HEK293T (cell line): ENCODE measurements at regions not wholly inside any gene's neighbourhood (a gene's known extent, or its start where the extent isn't known, plus 50 kb on each side); places are given as distances from the start of the nearest gene placed in this dataset.
"Not testable (repeated sequence)": the region's sequence is repeated elsewhere in the genome, so short reads cannot be mapped to it uniquely, and the experiment has no call there.

ENCODE experiments used
- CTCF ChIA-PET: fragments of 350-600 bp; formaldehyde crosslinking; extraction: SDS; loops from one replicate; lab custom pipeline; 2021; ENCODE audit warnings: antibody characterized with exemption, inconsistent platforms; lab: Yijun Ruan, JAX
- POLR2A ChIA-PET: fragments of 350-600 bp; formaldehyde crosslinking; extraction: SDS; loops from one replicate; lab custom pipeline; 2020; ENCODE audit warnings: antibody characterized with exemption, inconsistent platforms; lab: Yijun Ruan, JAX
- DNase-seq: peaks from one replicate; pipeline ENCODE4 v3.0.0; 2012; ENCODE audit warnings: mixed read lengths; ENCODE audit errors: extremely low spot score
- ARNT ChIP-seq: fragments of 450-650 bp; IDR thresholded peaks from 2 replicates; pipeline ENCODE4 v1.6.1; 2017; ENCODE audit warnings: mild to moderate bottlenecking
- BHLHE40 ChIP-seq: fragments of 450-650 bp; IDR thresholded peaks from 2 replicates; pipeline ENCODE4 v1.6.1; 2016; ENCODE audit warnings: mild to moderate bottlenecking, moderate library complexity, borderline replicate concordance
- CTBP1 ChIP-seq: fragments of 450-650 bp; IDR thresholded peaks from 2 replicates; pipeline ENCODE4 v1.6.1; 2016; ENCODE audit warnings: borderline replicate concordance
- ELF4 ChIP-seq: fragments of 450-650 bp; IDR thresholded peaks from 2 replicates; pipeline ENCODE4 v1.6.1; 2017; ENCODE audit warnings: antibody characterized with exemption
- FOXA1 ChIP-seq: fragments of 450-650 bp; IDR thresholded peaks from 2 replicates; pipeline ENCODE4 v1.6.1; 2016; ENCODE audit warnings: mild to moderate bottlenecking
- FOXK2 ChIP-seq: fragments of 450-650 bp; IDR thresholded peaks from 2 replicates; pipeline ENCODE4 v1.6.1; 2016; ENCODE audit warnings: mild to moderate bottlenecking
- FOXM1 ChIP-seq: fragments of 450-650 bp; IDR thresholded peaks from 2 replicates; pipeline ENCODE4 v1.6.1; 2017; ENCODE audit warnings: mild to moderate bottlenecking, borderline replicate concordance
- HDGF ChIP-seq: fragments of 450-650 bp; IDR thresholded peaks from 2 replicates; pipeline ENCODE4 v1.6.1; 2017; ENCODE audit warnings: antibody characterized with exemption, borderline replicate concordance
- L3MBTL2 ChIP-seq: fragments of 450-650 bp; conservative IDR thresholded peaks from 2 replicates; pipeline ENCODE4 v1.6.1; 2016; ENCODE audit warnings: mild to moderate bottlenecking
- LEF1 ChIP-seq: fragments of 450-650 bp; IDR thresholded peaks from 2 replicates; pipeline ENCODE4 v1.6.1; 2017; ENCODE audit warnings: mild to moderate bottlenecking, borderline replicate concordance
- NFRKB ChIP-seq: fragments of 450-650 bp; IDR thresholded peaks from 2 replicates; pipeline ENCODE4 v1.6.1; 2016; ENCODE audit warnings: mild to moderate bottlenecking, moderate library complexity
- SP1 ChIP-seq: fragments of 450-650 bp; IDR thresholded peaks from 2 replicates; pipeline ENCODE4 v1.6.1; 2017
- SUZ12 ChIP-seq: fragments of 450-650 bp; IDR thresholded peaks from 2 replicates; pipeline ENCODE4 v1.6.1; 2016; ENCODE audit warnings: mild to moderate bottlenecking
- TARDBP ChIP-seq: fragments of 450-650 bp; IDR thresholded peaks from 2 replicates; pipeline ENCODE4 v1.6.1; 2016
- ZNF384 ChIP-seq: fragments of 450-650 bp; IDR thresholded peaks from 2 replicates; pipeline ENCODE4 v1.6.1; 2016
- TF ChIP-seq, protein P1 (sequence below): fragments of 450-650 bp; IDR thresholded peaks from 2 replicates; pipeline ENCODE4 v1.6.1; 2016

DNA sequence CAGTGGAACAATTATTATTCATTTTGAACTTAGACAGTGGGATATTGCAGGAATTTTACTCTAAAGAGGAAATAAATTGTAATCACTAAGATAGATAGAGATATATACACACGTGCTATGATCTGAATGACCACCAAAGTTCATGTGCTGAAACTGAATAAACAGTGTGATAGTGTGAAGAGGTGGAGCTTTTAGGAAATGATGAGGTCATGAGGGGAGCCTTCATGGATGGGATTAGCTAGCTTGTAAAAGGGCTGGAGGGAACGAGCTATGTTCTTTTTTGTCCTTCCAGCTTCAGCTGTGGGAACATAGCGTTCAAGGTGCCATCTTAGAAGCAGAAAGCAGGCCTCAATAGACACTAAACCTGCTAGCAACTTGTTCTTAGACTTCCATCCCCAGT is 191.5 kb upstream of the LRIG3 start:
- CTCF ChIA-PET, result no interaction called here
- DNase-seq, result no peak
- TF ChIP-seq FOXM1 (no peak), SUZ12 (no peak), HDGF (no peak), ARNT (no peak), ZNF384 (no peak), FOXK2 (no peak), L3MBTL2 (no peak), FOXA1 (no peak), ELF4 (no peak), SP1 (no peak), TARDBP (no peak), BHLHE40 (no peak), CTBP1 (no peak), NFRKB (no peak), LEF1 (no peak)
- TF ChIP-seq, protein P1, sequence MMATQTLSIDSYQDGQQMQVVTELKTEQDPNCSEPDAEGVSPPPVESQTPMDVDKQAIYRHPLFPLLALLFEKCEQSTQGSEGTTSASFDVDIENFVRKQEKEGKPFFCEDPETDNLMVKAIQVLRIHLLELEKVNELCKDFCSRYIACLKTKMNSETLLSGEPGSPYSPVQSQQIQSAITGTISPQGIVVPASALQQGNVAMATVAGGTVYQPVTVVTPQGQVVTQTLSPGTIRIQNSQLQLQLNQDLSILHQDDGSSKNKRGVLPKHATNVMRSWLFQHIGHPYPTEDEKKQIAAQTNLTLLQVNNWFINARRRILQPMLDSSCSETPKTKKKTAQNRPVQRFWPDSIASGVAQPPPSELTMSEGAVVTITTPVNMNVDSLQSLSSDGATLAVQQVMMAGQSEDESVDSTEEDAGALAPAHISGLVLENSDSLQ, result no peak
- POLR2A ChIA-PET, result no interaction called here

DNA sequence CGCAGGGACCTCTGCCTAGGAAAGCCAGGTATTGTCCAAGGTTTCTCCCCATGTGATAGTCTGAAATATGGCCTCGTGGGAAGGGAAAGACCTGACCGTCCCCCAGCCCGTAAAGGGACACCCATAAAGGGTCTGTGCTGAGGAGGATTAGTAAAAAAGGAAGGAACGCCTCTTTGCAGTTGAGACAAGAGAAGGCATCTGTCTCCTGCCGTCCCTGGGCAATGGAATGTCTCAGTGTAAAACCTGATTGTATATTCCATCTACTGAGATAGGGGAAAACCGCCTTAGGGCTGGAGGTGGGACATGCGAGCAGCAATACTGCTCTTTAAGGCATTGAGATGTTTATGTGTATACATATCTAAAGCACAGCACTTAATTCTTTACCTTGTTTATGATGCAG is 188.2 kb upstream of the LRIG3 start:
- CTCF ChIA-PET, DNase-seq, POLR2A ChIA-PET: not testable (repeated sequence)

DNA sequence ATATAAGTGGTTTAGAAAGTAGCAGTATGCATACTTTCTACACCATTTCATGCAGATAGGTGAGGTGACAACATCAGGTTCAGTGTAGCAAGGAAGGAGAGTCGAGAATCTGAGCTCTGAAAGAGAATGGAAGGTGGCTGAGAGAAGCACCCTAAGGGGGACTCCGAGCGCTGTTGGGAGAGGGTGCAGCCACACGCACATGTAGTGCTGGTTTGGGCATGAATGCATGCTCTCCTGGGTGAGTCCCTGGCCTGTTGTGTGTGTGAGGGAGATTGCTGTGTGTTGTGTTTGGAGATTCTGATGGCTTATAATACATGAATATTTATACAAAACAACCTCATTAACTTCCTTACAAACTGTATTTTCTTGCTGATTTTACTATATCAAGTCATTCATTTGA is 180.3 kb upstream of the LRIG3 start:
- POLR2A ChIA-PET, result no interaction called here
- TF ChIP-seq HDGF, result no peak
- no peak for TF ChIP-seq LEF1
- no peak for TF ChIP-seq TARDBP
- TF ChIP-seq ELF4, result no peak
- no peak for TF ChIP-seq CTBP1
- no peak for TF ChIP-seq ZNF384
- TF ChIP-seq FOXK2, result no peak
- no peak for TF ChIP-seq FOXM1
- TF ChIP-seq SUZ12, result no peak
- no peak for TF ChIP-seq NFRKB
- no peak for TF ChIP-seq ARNT
- no peak for DNase-seq
- CTCF ChIA-PET, result interaction anchor here (0.7 to 1.1 kb wide), 2 partner anchors 11 to 144 kb away, joined by 3 to 4 read pairs; no protein-coding TSS in a partner anchor

DNA sequence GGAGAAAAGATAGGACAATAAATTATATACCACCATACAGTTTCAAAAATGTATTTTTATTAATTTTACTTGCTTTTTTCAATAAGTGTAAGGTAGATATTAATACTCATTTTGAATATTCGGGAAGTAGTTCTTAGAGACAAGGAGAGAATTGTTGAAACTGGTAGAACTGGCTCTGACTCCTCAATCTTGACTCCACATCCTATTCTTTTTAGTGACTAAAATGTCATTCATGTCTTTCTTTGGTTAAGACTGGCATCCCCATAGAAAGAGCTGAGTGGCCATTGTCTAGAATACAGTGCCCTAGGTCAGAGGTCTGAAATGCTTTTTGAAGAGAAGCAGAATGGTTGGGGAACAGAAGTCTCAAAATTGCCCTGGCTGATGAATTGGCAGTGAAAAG is 177.6 kb upstream of the LRIG3 start:
- no peak for TF ChIP-seq LEF1
- TF ChIP-seq FOXM1, result no peak
- TF ChIP-seq FOXA1, result no peak
- no peak for TF ChIP-seq L3MBTL2
- no peak for TF ChIP-seq NFRKB
- TF ChIP-seq CTBP1, result no peak
- no peak for TF ChIP-seq TARDBP
- no peak for TF ChIP-seq SP1
- no peak for TF ChIP-seq BHLHE40
- TF ChIP-seq ARNT, result no peak
- DNase-seq, result no peak
- ChIA-PET POLR2A (no interaction called here), CTCF (no interaction called here)

DNA sequence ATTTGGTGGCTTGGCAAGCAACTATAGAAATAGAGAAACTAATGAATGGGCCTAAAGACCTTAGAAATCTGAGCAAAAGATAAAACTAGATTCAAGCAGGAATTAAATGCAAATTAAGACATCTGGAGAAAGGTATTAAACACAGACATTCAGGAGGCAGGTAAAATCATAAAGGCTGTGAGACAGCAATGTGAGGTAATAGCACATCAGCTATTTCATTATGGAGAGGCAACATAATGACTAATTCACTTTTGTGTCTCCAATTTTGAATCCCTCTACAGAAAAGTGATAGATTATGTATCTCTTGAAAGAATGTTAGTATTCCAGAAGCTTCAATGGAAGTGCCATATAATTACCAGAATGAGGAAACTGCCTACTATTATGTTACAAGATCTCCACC is 175.9 kb upstream of the LRIG3 start:
- POLR2A ChIA-PET, result no interaction called here
- CTCF ChIA-PET, result no interaction called here
- no peak for DNase-seq
- no peak for TF ChIP-seq NFRKB
- no peak for TF ChIP-seq SP1
- no peak for TF ChIP-seq HDGF
- no peak for TF ChIP-seq LEF1
- TF ChIP-seq FOXK2, result no peak
- no peak for TF ChIP-seq ELF4
- no peak for TF ChIP-seq ARNT
- TF ChIP-seq TARDBP, result no peak
- no peak for TF ChIP-seq FOXA1
- TF ChIP-seq, protein P1, result no peak
- TF ChIP-seq BHLHE40, result no peak
- no peak for TF ChIP-seq L3MBTL2
- TF ChIP-seq ZNF384, result no peak
- no peak for TF ChIP-seq SUZ12

DNA sequence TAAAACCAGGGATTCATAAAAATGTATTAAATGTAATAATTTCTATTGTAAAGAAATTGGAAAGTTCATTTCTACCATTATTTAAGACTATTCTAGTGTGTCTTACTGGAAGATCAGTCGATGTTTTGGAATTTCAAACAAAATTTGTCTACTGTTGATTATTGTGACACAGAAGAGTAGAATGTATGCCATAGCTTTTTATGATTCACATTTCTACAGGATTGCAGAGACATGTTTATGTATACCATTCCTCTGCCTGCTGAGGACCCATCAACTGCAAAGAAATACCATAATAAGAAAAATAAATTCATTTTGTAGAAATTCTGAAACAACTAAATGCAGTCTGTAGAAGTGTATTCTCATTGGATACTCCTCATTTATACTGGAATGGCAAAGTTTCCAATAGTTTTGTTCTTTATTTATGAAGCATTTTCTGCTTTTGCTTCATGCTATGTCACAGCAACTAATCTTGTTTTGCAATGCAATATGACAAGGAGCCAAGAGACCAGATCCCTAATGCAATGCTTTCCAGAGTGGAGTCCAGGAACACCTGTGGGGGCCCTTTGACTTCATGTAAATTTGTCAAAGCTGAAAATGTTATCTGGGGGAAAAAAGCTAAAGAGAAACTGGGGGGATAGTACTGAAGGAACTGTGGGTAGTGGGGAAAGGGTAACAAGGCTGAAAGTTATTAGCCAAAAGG is 172.9 kb upstream of the LRIG3 start:
- no peak for TF ChIP-seq BHLHE40
- TF ChIP-seq, protein P1, result no peak
- TF ChIP-seq LEF1, result no peak
- TF ChIP-seq SUZ12, result no peak
- no peak for TF ChIP-seq ARNT
- TF ChIP-seq TARDBP, result no peak
- TF ChIP-seq CTBP1, result no peak
- no peak for TF ChIP-seq FOXA1
- no peak for TF ChIP-seq HDGF
- TF ChIP-seq FOXM1, result no peak
- no peak for TF ChIP-seq L3MBTL2
- no peak for TF ChIP-seq FOXK2
- no peak for TF ChIP-seq ZNF384
- POLR2A ChIA-PET, result no interaction called here
- CTCF ChIA-PET, result no interaction called here

DNA sequence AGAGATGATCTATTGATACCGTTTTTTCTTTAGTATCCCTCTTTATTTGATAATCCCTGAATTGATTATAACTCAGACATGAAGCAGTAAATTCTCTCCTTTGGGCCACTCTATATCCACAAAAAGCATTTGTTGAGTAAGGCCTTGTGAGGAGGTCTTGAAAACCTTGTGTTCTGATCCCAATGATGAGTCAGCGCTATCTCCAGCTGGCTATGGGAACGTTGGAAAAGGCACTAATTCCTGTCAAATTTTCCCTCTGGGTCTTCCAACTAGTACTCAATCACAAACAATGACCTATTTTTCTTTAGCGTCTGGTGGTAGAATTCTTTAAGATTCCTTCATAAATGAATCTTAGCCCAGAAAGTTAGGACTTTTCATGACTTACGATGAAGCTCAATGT is 168.4 kb upstream of the LRIG3 start:
- ChIA-PET POLR2A (no interaction called here), CTCF (no interaction called here)
- no peak for TF ChIP-seq HDGF
- no peak for TF ChIP-seq ELF4
- TF ChIP-seq ARNT, result no peak
- no peak for TF ChIP-seq FOXM1
- TF ChIP-seq, protein P1, result no peak
- no peak for TF ChIP-seq FOXA1
- no peak for TF ChIP-seq BHLHE40
- TF ChIP-seq TARDBP, result no peak
- TF ChIP-seq SP1, result no peak
- TF ChIP-seq FOXK2, result no peak
- TF ChIP-seq CTBP1, result no peak
- no peak for TF ChIP-seq NFRKB
- TF ChIP-seq SUZ12, result no peak
- no peak for TF ChIP-seq L3MBTL2
- no peak for TF ChIP-seq ZNF384
- no peak for TF ChIP-seq LEF1
- DNase-seq, result no peak

More for the DNA sequence above, 172.9 kb upstream of the LRIG3 start:
- DNase-seq, result no peak
